ENCODE measurements at regions not wholly inside any gene's neighbourhood (a gene's known extent, or its start where the extent isn't known, plus 50 kb on each side); places are given as distances from the start of the nearest gene placed in this dataset.

- no peak for TF ChIP-seq CTCF (IDR thresholded peaks at IDR 0.05; ENCODE audit: low read depth, low read length)
- no peak for TF ChIP-seq POLR2A (IDR thresholded peaks at IDR 0.05; ENCODE audit: extremely low read depth, insufficient read length)
- TF ChIP-seq MYC (IDR thresholded peaks at IDR 0.05; ENCODE audit: low read depth, low read length), result no peak
These were observed 168.5 kb downstream of the UTP18 start for GRCh38 chr17:51428668-51429495.
